NCI-H446 treated with DMSO at 0.1 percent for 48 hours (cell line): ENCODE measurements at regions not wholly inside any gene's neighbourhood (a gene's known extent, or its start where the extent isn't known, plus 50 kb on each side); places are given as distances from the start of the nearest gene placed in this dataset.

Experiments
- DNase-seq: peaks from one replicate; lab custom pipeline; 2025; lab: John Stamatoyannopoulos, UW

DNA sequence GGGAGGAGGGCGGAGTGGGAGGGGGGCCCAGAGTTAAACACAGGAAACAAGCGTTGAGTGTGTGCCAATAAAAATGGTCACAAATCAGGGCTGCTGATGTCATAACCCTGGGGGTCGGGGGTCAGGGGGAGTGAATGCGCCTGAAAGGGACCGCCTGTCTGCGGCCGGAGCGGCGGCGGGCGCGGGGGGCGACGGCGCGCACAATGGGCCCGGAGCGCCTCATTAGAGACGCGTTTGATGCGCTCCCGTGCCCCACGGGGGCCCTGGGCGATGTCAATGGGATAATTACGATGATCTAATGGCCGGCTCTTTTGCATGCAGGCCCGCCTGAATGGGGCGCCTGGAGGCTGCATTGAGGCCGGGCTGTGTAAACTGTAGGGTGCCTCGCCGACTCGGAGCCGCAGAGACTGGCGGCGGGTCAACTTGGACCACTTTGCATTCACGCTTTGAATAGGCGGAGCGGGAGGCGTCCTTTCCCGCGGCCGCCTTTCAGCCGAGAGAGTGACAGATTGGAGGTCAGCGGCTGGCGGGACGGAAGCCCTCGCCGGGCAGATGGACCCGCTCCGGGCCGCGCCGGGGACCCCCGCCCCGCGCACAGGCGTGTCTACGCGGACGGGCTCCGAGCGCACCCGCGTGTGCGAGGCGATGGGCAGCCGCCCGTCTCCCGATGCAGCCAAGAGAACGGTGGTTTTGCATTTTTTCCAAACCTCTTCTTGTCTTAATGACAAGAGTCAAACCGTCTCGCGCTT is 296.1 kb downstream of the TFAP2C start:
- no peak for DNase-seq

DNA sequence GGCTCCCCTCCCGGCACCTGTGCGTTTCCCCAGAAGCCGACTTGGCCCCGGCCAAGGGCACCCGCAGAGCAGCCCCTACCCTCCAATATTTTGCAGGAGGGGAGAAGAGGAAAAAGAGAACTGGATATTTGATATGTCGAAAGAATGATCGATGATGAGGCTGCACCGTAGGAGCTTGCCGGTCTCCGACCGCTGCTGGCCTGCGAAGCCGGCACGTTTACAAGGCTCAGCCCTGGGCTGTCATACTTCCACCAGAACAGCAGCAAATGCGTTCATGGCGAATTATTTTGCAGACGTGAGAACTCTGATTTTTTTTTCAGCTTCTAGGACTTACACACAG is 296.7 kb downstream of the TFAP2C start:
- DNase-seq: no peak

DNA sequence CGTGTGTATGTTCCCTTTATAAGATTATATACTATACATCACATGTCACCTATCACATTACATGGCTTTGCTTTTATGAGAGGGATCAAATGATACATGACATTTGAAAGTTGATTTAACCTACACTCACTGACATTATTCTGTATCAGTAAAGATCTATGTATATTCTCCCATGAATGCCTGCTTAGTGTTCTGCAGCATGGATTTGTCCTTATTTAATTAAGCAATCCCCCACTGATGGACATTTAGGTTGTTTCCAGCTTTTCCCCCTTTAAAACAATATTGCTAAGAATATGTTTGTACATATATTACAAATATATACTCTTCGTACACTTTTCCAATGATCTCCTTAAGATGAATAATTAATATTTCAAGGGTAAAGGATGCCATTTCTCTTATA is 297.4 kb downstream of the TFAP2C start:
- no peak for DNase-seq

DNA sequence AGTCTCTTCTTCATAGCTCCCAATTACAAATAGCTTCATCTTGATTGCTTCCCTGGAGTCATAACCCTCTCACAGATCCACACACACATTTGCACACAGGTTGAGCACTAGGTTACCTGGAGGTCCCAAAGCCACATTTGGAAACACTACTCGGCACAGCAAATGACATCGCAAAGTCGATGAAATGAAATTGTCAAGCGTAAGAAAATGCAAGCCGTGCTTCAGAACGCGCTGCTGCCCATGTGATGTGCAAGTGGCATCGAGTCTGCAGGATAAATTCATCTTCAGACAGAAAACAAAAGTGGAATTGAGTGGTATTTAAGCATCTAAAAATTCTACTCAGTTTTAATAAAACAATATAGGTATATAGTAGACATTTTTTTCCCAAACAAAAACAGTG is 298.0 kb downstream of the TFAP2C start:
- DNase-seq: no peak

DNA sequence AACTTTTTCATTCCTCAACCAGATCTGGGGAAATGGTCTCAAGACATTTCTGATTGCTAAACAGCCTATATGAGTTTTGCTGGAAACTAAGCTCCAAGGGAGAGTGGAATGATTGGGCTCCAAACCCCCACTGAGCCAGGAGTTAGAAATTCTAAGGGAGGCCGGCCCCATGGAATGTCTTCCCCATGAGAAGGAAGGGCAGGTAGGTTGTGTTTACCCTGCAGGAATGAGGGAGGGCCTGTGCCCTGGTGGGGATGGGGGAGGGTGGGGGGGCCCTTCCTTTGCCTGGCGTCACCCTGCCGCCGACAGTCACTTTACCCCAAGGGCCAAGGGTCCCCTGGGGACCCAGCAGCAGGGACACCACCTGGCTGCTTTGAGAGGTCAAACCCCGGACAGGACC is 298.9 kb downstream of the TFAP2C start:
- DNase-seq: no peak

DNA sequence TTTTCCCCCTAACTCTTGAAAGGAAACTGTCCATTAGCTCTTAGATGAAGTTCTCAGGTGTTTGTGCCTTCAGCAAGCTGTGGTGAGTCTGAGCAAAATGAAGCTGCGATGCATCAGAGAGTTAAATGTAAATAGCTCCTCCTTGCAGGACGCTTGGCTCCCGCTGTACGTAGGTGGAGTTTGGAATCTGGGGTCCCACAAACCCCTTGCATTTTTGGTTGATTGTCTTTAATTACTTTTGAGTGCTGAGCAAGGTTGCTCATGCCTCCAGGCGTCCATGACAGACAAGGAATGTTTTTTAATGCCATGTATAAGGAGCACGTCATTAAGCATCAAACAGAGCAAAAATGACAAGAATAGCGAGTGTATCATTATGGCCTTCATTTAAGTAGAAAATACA is 300.5 kb downstream of the TFAP2C start:
- DNase-seq: no peak

DNA sequence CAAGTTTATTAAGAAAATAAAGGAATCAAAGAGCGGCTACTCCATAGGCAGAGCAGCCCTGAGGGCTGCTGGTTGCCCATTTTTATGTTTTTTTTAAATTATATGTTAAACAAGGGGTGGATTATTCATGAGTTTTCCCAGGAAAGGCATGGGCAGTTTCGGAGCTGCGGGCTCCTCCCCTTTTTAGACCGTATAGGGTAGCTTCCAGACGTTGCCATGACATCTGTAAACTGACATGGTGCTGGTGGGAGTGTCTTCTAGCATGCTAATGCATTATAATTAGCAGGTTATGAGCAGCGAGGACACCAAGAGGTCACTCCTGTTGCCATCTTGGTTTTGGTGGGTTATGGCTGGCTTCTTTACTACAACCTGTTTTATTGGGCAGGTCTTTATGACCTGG is 301.8 kb downstream of the TFAP2C start:
- DNase-seq: no peak

DNA sequence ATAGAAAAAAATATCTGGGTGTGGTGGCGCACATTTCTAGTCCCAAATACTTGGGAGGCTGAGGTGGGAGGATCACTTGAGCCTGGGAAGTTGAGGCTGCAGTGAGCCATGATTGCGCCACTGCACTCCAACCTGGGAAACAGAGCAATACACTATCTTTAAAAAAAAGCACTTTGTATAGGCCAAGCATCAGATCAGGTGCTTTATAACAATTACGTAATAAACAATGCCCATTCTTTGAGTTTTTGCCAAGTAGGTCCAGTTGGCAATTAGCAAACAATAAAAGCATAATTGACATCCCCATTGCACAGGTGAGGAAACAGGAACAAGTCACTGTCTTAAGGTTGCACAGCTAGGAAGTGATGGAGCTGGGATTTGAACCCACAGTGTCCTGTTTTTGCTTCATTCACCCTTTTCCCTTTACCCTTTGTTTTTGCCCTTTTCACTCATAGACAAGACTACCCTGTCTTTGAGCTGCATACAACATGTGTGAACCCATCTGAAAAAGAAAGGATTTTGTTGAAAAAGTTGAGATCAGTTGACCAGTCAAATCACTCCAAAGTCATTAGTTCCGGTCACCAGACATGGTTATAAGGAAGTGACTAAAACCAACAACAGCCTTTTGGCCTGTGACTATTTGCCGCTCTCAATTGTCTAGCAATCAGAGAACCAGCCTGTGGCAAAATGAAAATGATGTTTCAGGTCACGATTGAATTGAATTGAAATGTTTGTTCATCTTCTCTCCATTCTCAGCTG is 303.6 kb downstream of the TFAP2C start:
- no peak for DNase-seq

DNA sequence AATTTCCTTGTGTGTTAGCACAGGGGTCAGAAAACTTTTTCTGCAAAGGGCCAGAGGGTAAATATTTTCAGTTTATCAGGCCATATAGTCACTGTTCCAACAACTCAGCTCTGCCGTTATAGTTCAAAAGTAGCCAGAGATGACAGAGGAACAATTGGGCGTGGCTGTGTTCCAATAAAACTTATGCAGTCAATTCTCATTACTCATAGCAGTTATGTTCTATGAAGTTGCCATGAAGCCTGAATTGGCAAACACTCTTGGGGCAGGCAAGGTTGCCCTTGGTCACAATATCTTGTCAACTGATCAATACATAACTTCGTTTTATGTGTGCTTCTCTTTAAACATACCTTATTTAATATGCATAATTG is 304.2 kb downstream of the TFAP2C start:
- no peak for DNase-seq

DNA sequence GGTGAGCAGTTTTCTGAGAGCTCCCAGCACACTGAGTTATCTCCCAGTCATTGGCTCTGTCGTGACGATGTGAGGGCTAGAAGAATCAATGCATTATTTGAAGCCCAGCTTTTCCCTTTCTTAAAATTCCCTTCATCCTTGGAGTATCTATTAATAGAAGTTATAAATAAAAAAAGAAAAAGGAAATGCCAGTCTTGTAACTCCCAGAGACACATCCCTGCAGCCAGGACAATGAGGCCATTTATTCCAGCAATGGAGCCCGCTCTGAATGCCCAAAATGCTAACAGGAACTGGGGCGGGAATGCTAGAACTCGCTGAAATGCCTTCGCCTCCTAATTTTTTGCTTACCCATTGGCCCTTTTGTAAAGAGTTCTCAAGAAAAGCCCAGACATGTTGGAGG is 305.8 kb downstream of the TFAP2C start:
- DNase-seq: no peak

DNA sequence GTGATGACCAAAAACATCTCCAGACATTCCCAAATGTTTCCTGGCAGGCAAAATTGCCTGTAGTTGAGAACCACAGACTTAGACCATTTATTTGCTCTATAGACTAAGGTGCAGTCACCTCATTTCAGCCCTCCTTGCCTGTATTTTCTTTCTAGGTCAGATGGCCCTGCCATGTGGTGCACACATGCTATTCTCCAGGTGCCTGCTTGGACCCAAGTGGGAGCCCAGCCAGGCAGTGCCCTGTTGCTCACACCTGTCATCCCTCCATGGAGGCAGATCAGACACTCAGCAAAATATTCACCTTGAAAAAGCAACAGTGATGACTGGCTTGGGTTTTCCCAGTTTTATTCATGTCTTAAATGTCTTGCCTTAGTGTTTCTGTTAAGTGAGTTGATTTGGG is 311.4 kb downstream of the TFAP2C start:
- DNase-seq: no peak

DNA sequence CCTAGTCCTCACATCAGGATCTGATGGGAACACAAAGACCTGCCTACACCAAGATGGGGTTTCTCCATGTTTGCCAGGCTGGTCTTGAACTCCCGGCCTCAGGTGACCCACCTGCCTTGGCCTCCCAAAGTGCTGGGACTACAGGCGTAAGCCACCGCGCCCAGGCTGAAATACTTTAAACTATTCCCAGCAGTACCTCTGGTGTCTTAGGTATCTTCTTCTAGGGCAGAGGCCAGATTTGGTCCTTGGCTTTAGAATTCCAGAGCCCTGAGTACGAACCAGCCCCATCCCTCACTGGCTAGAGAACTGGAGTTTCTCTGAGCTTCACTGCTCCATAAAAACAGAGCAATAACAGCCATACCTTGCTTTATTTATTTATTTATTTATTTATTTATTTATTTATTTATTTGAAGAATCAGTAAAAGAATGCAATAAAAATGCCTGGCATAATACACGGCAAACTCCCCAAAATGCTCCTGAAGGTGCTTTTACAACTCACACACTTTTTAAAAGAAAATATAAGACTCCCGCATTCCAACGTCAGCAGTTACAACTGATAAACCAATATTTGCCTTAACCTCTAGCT is 312.1 kb downstream of the TFAP2C start:
- no peak for DNase-seq

DNA sequence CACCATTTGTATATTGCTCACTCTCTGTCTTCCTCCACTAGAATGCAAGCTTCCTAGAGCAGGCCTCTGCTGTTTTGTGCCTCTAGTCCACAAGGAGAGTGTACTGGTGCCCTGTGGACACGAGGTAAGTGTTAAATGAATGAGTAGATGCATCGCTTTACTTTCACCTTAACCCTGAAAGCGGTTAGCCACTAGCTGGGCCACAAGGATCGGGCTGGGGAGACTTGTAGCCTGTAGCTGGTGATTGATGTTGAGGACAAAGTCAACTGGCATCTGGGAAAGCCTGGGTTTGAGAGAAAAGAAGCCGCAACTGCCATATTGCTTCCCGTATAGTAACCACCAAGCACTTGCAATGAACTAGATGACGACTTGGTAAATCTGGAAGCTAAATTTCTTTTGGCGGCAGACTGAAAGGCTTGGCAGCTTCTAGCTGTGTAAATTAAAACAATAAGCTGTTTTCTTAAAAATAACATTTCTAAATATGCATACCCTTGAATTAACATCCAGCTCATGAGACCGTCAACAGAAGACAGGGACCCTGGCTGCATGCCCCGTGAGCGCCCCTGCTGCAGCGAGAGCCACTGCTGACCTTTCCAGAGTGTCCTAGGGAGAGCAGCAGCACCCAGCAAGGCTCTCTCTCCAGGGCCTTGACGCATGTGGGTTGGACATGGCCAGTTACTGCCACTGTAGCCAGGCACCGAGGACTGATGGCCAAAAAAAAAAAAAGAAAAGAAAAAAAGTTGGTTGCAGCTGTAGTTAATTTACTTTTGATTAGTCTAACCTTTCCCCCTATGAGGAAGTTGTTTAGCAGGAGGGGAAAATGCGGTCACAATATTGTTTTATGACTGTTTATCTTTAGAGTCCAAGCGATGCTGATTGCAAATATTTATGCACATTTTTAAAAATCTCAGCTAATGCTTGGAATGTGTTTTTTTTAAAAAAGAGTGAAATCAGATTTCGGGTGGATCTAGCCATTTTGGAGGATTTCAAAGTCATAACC is 315.1 kb downstream of the TFAP2C start:
- DNase-seq: no peak

DNA sequence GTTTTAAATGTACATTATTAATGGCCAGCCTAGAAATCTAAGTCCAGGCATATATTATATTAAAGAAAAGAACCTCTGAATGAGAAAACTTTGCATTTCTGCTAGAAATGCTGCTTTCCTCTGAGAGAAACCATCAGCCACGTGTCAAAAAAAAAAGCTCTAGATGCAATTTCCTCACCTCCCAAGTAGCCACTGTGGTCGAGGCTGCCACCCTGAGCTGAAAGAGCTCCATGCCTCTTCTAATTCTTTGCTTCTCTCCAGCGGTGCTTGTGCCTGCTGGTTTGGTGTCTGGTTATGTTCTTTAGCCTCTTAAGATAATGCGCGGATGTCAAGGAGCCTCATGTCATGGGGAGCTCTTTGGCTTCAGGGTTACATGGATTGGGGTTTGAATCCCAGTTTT is 316.0 kb downstream of the TFAP2C start:
- no peak for DNase-seq

DNA sequence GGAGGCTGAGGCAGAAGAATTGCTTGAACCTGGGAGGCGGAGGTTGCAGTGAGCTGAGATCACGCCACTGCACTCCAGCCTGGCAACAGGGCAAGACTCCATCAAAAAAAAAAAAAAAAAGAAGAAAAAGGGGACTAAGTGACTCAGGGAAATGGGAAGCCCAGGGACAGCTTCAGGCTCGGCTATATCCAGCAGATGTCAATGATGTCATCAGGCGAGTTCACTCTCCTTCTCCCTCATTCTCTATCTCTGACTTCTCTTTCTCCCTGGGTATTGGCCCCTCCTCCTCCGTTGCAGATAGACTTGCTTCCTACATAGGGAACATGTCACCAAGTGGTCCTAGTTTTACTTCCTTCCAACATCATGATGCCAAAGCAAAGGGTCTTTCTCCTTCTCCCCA is 316.8 kb downstream of the TFAP2C start:
- DNase-seq: no peak

DNA sequence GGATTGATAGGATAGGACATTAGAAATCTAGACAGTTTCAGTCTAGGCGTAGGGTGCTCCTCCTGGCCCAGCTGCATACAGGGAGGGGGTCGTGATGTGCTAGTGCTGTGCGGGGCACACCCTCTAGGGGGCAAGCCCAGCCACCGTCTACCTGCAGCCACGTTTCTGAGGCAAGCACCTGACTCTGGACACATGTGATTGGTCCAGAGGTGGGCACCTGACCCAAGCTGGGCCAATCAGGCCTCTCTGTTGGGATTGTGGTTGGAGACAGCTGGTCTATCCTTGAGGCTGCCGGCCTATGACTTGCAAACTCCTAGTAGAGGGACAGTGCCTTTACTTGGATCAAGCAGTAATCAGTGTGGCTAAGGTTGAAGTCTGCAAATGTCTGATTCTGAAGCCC is 317.1 kb downstream of the BMP7 start:
- no peak for DNase-seq

DNA sequence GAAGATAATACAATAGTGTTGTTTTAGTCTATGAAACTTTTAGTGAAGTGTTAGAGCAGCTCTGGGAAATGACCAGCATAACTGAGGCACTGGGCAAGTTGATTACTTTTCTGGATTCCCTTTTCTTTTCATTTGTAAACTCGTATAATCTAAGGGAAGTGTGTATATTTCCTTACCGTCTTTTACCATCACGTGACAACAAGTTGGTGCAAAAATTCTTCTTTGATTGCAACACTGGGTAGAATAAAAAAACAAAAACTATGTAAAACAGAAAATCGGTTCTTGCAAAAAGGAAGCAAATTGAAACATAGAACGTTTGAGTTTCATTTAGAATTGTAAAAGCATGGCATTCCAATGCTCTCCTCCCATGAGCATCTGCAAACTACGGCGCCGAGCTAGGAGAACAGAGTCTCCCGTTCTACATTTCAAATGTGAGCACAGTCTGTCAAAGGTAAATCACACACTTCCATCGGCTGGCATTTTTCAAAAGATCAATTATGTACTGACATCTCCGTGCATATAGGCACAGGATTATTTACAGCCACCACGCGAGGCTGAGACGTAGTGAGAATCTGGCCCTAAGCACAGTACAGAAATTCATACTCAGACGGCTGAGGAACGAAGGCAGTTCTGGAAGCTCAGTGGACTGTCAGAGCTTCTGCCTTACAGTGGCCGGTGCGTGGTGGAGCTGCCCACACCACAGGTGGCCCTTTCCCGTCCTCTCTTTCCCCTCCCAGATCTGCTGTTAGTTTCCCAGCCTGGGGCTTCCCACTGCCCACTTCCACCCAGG is 314.0 kb downstream of the BMP7 start:
- no peak for DNase-seq

DNA sequence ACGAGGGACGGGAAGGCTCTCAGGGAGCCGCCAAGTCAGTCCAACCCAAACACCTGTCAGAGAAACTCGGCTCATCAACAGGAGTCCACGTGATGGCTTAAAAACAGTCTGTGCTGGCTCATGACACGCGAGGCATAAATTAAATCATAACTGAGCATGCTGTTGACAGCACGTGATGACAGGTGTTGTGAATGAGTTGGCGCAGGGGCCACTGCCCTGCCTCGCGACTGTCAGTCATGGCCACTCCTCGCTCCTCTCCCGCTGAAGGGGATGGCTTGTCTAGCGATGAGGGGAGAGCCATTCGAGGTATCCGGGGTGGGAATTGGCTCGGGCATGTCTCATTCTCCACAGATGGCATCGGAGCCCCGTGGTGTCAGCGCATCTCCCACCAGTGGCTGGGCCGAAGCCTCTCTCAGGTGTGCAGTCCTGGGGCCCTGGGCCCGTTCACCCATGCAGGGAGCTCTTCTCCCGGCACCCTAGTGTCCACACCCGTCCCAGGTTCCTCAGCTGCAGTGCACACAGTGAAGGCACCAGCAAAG is 313.3 kb downstream of the BMP7 start:
- DNase-seq: no peak

DNA sequence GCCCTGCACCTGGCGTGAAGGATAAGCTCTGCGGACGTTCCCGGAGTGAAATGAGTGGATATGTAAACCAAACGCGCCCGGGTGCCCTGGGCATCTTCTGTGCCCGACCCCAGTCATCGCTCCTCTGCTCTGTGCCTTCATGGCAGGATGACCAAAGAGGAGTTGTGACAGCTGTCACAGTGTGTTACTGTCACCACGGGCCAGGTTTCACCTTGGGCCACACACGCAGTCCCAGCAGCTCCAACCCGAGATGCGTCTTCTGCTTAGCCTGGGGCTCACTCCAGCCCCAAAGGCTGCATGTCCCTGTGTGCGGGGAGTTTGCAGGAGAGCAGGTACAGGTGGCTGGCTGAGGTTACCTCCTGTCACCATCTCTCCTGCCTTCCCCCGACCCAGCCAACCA is 311.6 kb downstream of the BMP7 start:
- DNase-seq: no peak

DNA sequence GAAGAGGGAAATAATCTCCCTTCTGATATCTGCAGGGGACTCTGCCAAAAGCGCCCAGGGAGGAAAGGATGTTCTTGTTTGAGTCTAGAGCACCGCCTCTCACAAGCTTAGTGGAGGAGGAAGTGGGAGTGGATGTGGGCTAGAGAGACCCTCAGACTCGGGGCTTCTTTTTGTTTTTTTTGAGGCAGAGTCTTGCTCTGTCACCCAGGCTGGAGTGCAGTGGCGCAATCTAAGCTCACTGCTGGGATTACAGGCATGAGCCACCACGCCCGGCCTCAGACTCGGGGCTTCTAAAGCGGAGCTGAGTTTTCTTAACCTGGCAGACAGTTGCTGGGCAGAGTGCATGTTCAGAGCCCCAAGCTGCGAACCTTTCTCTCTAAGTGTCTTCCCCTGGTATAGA is 310.8 kb downstream of the BMP7 start:
- no peak for DNase-seq

DNA sequence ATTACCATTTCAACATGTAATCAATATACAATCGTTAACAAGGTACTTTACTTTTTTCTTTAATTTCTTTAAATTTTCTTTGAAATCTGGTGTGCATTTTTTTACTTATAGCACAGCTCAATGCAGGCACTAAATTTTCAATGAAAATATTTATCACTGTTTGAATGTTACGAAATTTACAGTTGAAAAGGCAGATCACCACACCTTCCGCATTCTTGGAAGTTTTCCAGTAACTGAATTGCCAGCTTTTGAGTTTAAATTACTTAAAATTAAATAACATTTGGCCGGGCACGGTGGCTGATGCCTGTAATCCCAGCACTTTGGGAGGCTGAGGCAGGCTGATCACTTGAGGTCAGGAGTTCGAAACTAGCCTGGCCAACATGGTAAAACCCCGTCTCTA is 309.9 kb downstream of the BMP7 start:
- DNase-seq: no peak
